HepG2 (cell line): ENCODE measurements at regions not wholly inside any gene's neighbourhood (a gene's known extent, or its start where the extent isn't known, plus 50 kb on each side); places are given as distances from the start of the nearest gene placed in this dataset.

Experiments
- ATAC-seq: fragments of 200-7000 bp; cut with Tn5 transposase; 3 replicates; pipeline ENCODE4 v1.9.1; 2020; ENCODE audit warnings: mild to moderate bottlenecking, moderate library complexity
- BruUV-seq: library from RNA; stranded (reverse); fragments of 400-500 nt; replicated peaks from 2 replicates; lab custom pipeline; 2021; lab: Mats Ljungman, UMichigan
- CTCF ChIA-PET: fragments of 300-600 bp; formaldehyde crosslinking; extraction: SDS; loops from one replicate; lab custom pipeline; 2021; ENCODE audit warnings: low total read pairs, inconsistent platforms, low intra/inter-chr PET ratio; lab: Yijun Ruan, JAX
- POLR2A ChIA-PET: fragments of 350-600 bp; sonication (Branson Sonifier 250); formaldehyde crosslinking; loops from one replicate; lab custom pipeline; 2020; ENCODE audit warnings: antibody characterized with exemption, inconsistent platforms; lab: Yijun Ruan, JAX
- DNase-seq: peaks from one replicate; pipeline ENCODE4 v3.0.0-alpha.2; 2015; ENCODE audit warnings: low spot score
- FAIRE-seq: peaks from 3 replicates; lab custom pipeline; 2011; peaks lifted over from hg19 to GRCh38; lab: Jason Lieb, UNC
- H2AFZ ChIP-seq: one replicate; pipeline ENCODE4 v1.6.1; 2011; ENCODE audit warnings: low read length, inconsistent platforms
- H3K27ac ChIP-seq: fragments of 300-600 bp; 3 replicates; pipeline ENCODE4 v1.8.0; 2011; ENCODE audit warnings: mixed run types, mild to moderate bottlenecking, mixed read lengths, low read length, inconsistent platforms; ENCODE audit not compliant: insufficient read depth; ENCODE audit errors: extremely low read length
- H3K27me3 ChIP-seq, 2 experiments: fragments of 200-600 bp in 1 of 2; 2 replicates in 1 of 2; 3 replicates in 1 of 2; pipeline versions ENCODE4 v1.6.0 to v1.8.0; 2011; ENCODE audit warnings: low read length in 2 of 2, mild to moderate bottlenecking in 2 of 2, moderate library complexity in 2 of 2, inconsistent platforms in 1 of 2; ENCODE audit not compliant: insufficient read depth in 2 of 2, control insufficient read depth in 1 of 2
- H3K36me3 ChIP-seq, 2 experiments: fragments of 200-600 bp in 1 of 2; replicated peaks in 1 of 2; 2 replicates in 1 of 2; 3 replicates in 1 of 2; pipeline versions ENCODE4 v1.5.1 to v1.8.0; 2011; ENCODE audit warnings: low read length in 2 of 2, inconsistent platforms in 1 of 2; ENCODE audit not compliant: insufficient read depth in 2 of 2, control insufficient read depth in 1 of 2
- H3K4me1 ChIP-seq: 2 replicates; pipeline ENCODE4 v1.5.1; 2012; ENCODE audit warnings: low read length, inconsistent platforms; ENCODE audit not compliant: insufficient read depth
- H3K4me2 ChIP-seq: 2 replicates; pipeline ENCODE4 v1.6.0; 2011; ENCODE audit warnings: low read depth, low read length, inconsistent platforms
- H3K4me3 ChIP-seq, 3 experiments: fragments of 200-600 bp in 1 of 3; sonication (generic), shearing (Covaris generic) in 1 of 3; replicated peaks in 1 of 3; 2 replicates each; pipeline ENCODE4 v1.5.1; 2011 to 2016; ENCODE audit warnings: low read length in 3 of 3, inconsistent platforms in 2 of 3, low read depth in 2 of 3, mild to moderate bottlenecking in 2 of 3, control low read depth in 1 of 3, mixed read lengths in 1 of 3; ENCODE audit not compliant: insufficient read depth in 1 of 3
- H3K79me2 ChIP-seq: one replicate; pipeline ENCODE4 v1.6.1; 2011; ENCODE audit warnings: low read length, inconsistent platforms; ENCODE audit not compliant: insufficient read depth
- H3K9ac ChIP-seq: 2 replicates; pipeline ENCODE4 v1.6.0; 2011; ENCODE audit warnings: mild to moderate bottlenecking, low read depth, low read length, inconsistent platforms; ENCODE audit not compliant: insufficient read depth
- H3K9me3 ChIP-seq: 2 replicates; pipeline ENCODE4 v1.5.1; 2012; ENCODE audit warnings: mild to moderate bottlenecking, low read length
- H4K20me1 ChIP-seq: 2 replicates; pipeline ENCODE4 v1.6.0; 2011; ENCODE audit warnings: inconsistent platforms, mild to moderate bottlenecking, low read length, moderate library complexity; ENCODE audit not compliant: insufficient read depth
- EHMT2 ChIP-seq: fragments of 200-600 bp; sonication (generic); IDR thresholded peaks from 2 replicates; pipeline ENCODE4 v1.7.0; 2017; ENCODE audit warnings: antibody characterized with exemption, low read depth, low read length, borderline replicate concordance
- MYNN ChIP-seq: sonication (generic); formaldehyde crosslinking; IDR thresholded peaks from 2 replicates; pipeline ENCODE4 v1.4.0; 2020; ENCODE audit warnings: mild to moderate bottlenecking, low read depth, missing genetic modification reagents
- SAP130 ChIP-seq: IDR thresholded peaks from 2 replicates; pipeline ENCODE4 v1.6.1; 2016; ENCODE audit warnings: low read depth
- ZNF549 ChIP-seq: sonication (generic); formaldehyde crosslinking; IDR thresholded peaks from 2 replicates; pipeline ENCODE4 v1.5.0; 2020; ENCODE audit warnings: missing genetic modification reagents
- WGBS: methylation state at CpG from one replicate; pipeline ENCODE4 v1.1.6; 2017; ENCODE audit warnings: low lambda C conversion rate; 5-methylcytosine and 5-hydroxymethylcytosine counted together
- in situ Hi-C: cut with HindIII; loops from 2 replicates; pipeline ENCODE4 v1.10.0; 2017; ENCODE audit warnings: low pct_unique_long_range_greater_than_20kb; ENCODE audit not compliant: extremely low pct_ligation_motif_present
- intact Hi-C: fragments of 100-400 bp; cut with micrococcal nuclease; formaldehyde crosslinking; loops from one replicate; pipeline ENCODE4 v1.10.0; 2022; ENCODE audit not compliant: unreplicated experiment
- TF ChIP-seq, protein P1 (sequence below): fragments of 450-650 bp; IDR thresholded peaks from 2 replicates; pipeline ENCODE4 v1.6.1; 2016
- TF ChIP-seq, protein P2 (sequence below), 2 experiments: fragments of 450-650 bp in 1 of 2; sonication (generic) in 1 of 2; formaldehyde crosslinking in 1 of 2; IDR thresholded peaks; 2 replicates each; pipeline versions ENCODE4 v1.6.1 to v1.8.0; 2016 to 2022; ENCODE audit warnings: antibody characterized with exemption in 1 of 2, mild to moderate bottlenecking in 1 of 2, missing genetic modification reagents in 1 of 2

DNA sequence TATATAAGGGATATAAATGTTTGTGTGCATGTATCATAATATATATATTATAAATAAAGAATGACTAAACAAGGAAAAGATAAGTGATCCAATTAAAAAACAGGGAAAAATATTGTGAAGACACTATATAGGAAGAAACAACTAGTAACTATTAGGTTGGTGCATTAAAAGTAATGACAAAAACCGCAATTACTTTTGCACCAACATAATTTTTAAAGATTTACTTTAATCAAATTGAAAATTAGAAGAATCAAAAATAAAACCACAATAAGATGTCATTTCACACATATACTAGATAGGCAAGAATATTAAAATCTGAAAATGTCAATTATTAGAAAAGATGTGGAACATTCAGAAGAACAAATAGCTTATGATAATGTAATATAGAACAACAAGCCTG is 595.9 kb downstream of the KCNJ3 start:
- Histone ChIP-seq H3K36me3 (no peaks in the 10 kb centered on the region), H4K20me1 (no peaks in the 10 kb centered on the region), H3K4me3 (no peak overlapping the region), H3K79me2 (no peaks in the 10 kb centered on the region), H3K27ac (no peak overlapping the region), H3K9ac (no peak overlapping the region), H3K4me1 (no peaks in the 10 kb centered on the region), H2AFZ (no peak overlapping the region), H3K27me3 (no peaks in the 10 kb centered on the region), H3K4me2 (no peak overlapping the region), H3K9me3 (no peaks in the 10 kb centered on the region)
- intact Hi-C loops, result no loop called here
- ATAC-seq (no peak), FAIRE-seq (no peak), DNase-seq (no peak)
- CTCF ChIA-PET, result no interaction called here
- in situ Hi-C loops, result no loop called here
- POLR2A ChIA-PET, result no interaction called here
- TF ChIP-seq MYNN (CRISPR knock-in tag) (no peak), SAP130 (CRISPR knock-in tag) (no peak), ZNF549 (no peak), EHMT2 (no peak)
- TF ChIP-seq, protein P1, sequence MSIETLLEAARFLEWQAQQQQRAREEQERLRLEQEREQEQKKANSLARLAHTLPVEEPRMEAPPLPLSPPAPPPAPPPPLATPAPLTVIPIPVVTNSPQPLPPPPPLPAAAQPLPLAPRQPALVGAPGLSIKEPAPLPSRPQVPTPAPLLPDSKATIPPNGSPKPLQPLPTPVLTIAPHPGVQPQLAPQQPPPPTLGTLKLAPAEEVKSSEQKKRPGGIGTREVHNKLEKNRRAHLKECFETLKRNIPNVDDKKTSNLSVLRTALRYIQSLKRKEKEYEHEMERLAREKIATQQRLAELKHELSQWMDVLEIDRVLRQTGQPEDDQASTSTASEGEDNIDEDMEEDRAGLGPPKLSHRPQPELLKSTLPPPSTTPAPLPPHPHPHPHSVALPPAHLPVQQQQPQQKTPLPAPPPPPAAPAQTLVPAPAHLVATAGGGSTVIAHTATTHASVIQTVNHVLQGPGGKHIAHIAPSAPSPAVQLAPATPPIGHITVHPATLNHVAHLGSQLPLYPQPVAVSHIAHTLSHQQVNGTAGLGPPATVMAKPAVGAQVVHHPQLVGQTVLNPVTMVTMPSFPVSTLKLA, result no peak
- TF ChIP-seq, protein P2, sequence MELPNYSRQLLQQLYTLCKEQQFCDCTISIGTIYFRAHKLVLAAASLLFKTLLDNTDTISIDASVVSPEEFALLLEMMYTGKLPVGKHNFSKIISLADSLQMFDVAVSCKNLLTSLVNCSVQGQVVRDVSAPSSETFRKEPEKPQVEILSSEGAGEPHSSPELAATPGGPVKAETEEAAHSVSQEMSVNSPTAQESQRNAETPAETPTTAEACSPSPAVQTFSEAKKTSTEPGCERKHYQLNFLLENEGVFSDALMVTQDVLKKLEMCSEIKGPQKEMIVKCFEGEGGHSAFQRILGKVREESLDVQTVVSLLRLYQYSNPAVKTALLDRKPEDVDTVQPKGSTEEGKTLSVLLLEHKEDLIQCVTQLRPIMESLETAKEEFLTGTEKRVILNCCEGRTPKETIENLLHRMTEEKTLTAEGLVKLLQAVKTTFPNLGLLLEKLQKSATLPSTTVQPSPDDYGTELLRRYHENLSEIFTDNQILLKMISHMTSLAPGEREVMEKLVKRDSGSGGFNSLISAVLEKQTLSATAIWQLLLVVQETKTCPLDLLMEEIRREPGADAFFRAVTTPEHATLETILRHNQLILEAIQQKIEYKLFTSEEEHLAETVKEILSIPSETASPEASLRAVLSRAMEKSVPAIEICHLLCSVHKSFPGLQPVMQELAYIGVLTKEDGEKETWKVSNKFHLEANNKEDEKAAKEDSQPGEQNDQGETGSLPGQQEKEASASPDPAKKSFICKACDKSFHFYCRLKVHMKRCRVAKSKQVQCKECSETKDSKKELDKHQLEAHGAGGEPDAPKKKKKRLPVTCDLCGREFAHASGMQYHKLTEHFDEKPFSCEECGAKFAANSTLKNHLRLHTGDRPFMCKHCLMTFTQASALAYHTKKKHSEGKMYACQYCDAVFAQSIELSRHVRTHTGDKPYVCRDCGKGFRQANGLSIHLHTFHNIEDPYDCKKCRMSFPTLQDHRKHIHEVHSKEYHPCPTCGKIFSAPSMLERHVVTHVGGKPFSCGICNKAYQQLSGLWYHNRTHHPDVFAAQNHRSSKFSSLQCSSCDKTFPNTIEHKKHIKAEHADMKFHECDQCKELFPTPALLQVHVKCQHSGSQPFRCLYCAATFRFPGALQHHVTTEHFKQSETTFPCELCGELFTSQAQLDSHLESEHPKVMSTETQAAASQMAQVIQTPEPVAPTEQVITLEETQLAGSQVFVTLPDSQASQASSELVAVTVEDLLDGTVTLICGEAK (IDR thresholded peaks at IDR 0.05), result peak; percentile 93
- TF ChIP-seq, protein P2 (CRISPR knock-in tag; IDR thresholded peaks at IDR 0.05), result no peak
- WGBS, result 2% methylated on average over 1 of the region's 1 CpG
- BruUV-seq, result no TSS peak
